Breast epithelium (tissue), 4 donors: ENCODE measurements at regions not wholly inside any gene's neighbourhood (a gene's known extent, or its start where the extent isn't known, plus 50 kb on each side); places are given as distances from the start of the nearest gene placed in this dataset.

Experiments
- DNase-seq, 2 donors: peaks; one replicate each; pipeline ENCODE4 v3.0.0-alpha.2; 2019; ENCODE audit warnings: low spot score in 2 of 2
- H3K27ac ChIP-seq, 2 donors: fragments of 200-600 bp; sonication (generic) in 1 of 2; one replicate each; pipeline ENCODE4 v1.5.1; 2016 to 2019; ENCODE audit warnings: mild to moderate bottlenecking in 1 of 2
- H3K27me3 ChIP-seq, 2 donors: fragments of 200-600 bp; sonication (generic) in 1 of 2; one replicate each; pipeline versions ENCODE4 v1.5.1 to v1.6.0; 2017 to 2019; ENCODE audit warnings: control low read depth in 1 of 2, mild to moderate bottlenecking in 1 of 2
- H3K36me3 ChIP-seq: fragments of 200-600 bp; one replicate; pipeline ENCODE4 v1.5.1; 2019
- H3K4me1 ChIP-seq, 2 donors: fragments of 200-600 bp; sonication (generic); one replicate each; pipeline ENCODE4 v1.5.1; 2016 to 2019; ENCODE audit warnings: control low read depth in 1 of 2
- H3K4me3 ChIP-seq, 3 donors: fragments of 200-600 bp; sonication (generic); 1 replicate in 2 of 3; 2 replicates in 1 of 3; pipeline ENCODE4 v1.5.1; 2016 to 2019; ENCODE audit warnings: mild to moderate bottlenecking in 3 of 3, moderate library complexity in 2 of 3
- H3K9me3 ChIP-seq, 2 donors: fragments of 200-600 bp; sonication (generic) in 1 of 2; one replicate each; pipeline ENCODE4 v1.5.1; 2016 to 2019; ENCODE audit warnings: control low read depth in 1 of 2
- CTCF ChIP-seq, 3 donors: fragments of 450-650 bp; IDR thresholded peaks; one replicate each; pipeline ENCODE4 v1.5.1; 2016 to 2017; ENCODE audit warnings: antibody characterized with exemption in 3 of 3, mild to moderate bottlenecking in 3 of 3, moderate library complexity in 3 of 3
- POLR2A ChIP-seq: fragments of 450-650 bp; IDR thresholded peaks from one replicate; pipeline ENCODE4 v1.6.1; 2016; ENCODE audit warnings: antibody characterized with exemption, mild to moderate bottlenecking, moderate library complexity
- POLR2AphosphoS5 ChIP-seq, 3 donors: sonication (generic); formaldehyde crosslinking; IDR thresholded peaks; one replicate each; pipeline ENCODE4 v1.6.1; 2017; ENCODE audit warnings: antibody characterized with exemption in 3 of 3
- intact Hi-C: fragments of 100-400 bp; cut with DNase I; formaldehyde crosslinking; loops from one replicate; pipeline ENCODE4 v1.15.1; 2023; ENCODE audit warnings: low total_unique reads

DNA sequence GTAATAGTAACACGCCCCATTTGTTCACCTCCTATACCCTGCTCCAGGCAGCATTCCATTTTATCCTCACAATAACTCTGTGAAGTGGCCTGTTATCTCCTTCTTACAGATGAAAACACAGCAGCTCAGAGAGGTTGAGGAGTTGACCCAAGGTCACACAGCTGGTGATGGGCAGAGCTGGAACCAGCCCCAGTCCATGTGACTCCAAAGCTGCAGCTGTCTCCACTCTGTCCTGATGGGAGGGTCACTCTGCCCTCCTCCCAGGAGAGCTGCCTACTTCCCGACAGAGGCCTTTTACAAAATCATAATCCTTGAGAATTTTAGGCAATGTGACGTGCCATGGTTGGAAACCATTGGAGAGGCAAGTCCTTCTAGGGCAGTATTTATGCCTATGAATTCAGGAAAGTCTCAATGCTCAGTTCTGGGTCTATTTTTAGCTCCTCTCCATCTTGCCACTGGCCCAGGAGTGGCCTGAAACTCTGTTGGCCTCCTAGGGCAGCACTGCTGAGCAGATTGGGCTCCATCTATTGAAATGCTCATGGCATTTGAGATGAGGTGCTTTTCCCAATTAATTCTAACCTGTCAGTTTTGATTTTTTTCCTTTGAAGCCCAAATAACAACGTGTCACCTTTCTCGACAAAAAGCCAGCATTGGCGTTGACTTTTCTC is 50.1 kb upstream of the KCNK12 start:
- no peak overlapping the region for H3K4me3 ChIP-seq
- no peak for DNase-seq
- intact Hi-C loops = no loop called here
- no peaks in the 10 kb centered on the region for H3K9me3 ChIP-seq
- no peak overlapping the region for H3K27ac ChIP-seq
- no peaks in the 10 kb centered on the region for H3K36me3 ChIP-seq
- no peaks in the 10 kb centered on the region for H3K4me1 ChIP-seq
- TF ChIP-seq POLR2A (no peak), POLR2AphosphoS5 (IDR thresholded peaks at IDR 0.05) (no peak), CTCF (IDR thresholded peaks at IDR 0.05) (no peak)
- no peaks in the 10 kb centered on the region for H3K27me3 ChIP-seq
